NT2/D1 (cell line): ENCODE measurements at regions not wholly inside any gene's neighbourhood (a gene's known extent, or its start where the extent isn't known, plus 50 kb on each side); places are given as distances from the start of the nearest gene placed in this dataset.

ENCODE experiments used
- DNase-seq: peaks from one replicate; pipeline ENCODE4 v3.0.0-alpha.2; 2011; ENCODE audit warnings: low read depth, low spot score
- H3K27me3 ChIP-seq: 2 replicates; pipeline ENCODE4 v1.6.0; 2011; ENCODE audit warnings: mild to moderate bottlenecking; ENCODE audit not compliant: insufficient read length, insufficient read depth
- H3K36me3 ChIP-seq: 2 replicates; pipeline ENCODE4 v1.6.1; 2011; ENCODE audit warnings: mild to moderate bottlenecking, low read length, mixed read lengths; ENCODE audit not compliant: insufficient read depth, insufficient read length
- H3K4me1 ChIP-seq: 2 replicates; pipeline ENCODE4 v1.5.1; 2011; ENCODE audit not compliant: insufficient read depth, insufficient read length
- H3K4me3 ChIP-seq: 2 replicates; pipeline ENCODE4 v1.5.1; 2011; ENCODE audit warnings: low read depth; ENCODE audit not compliant: insufficient read length
- H3K9ac ChIP-seq: 2 replicates; pipeline ENCODE4 v1.6.0; 2011; ENCODE audit warnings: low read depth; ENCODE audit not compliant: insufficient read length
- H3K9me3 ChIP-seq: 2 replicates; pipeline ENCODE4 v1.5.1; 2011; ENCODE audit warnings: mild to moderate bottlenecking, low read length; ENCODE audit not compliant: insufficient read depth
- SUZ12 ChIP-seq: IDR thresholded peaks from 2 replicates; pipeline ENCODE4 v1.6.1; 2011; ENCODE audit not compliant: insufficient read length, insufficient read depth; ENCODE audit errors: extremely low read depth
- YY1 ChIP-seq: IDR thresholded peaks from 2 replicates; pipeline ENCODE4 v1.6.1; 2011; ENCODE audit not compliant: insufficient read length, insufficient read depth
- ZNF274 ChIP-seq: IDR thresholded peaks from 2 replicates; pipeline ENCODE4 v1.6.1; 2011; ENCODE audit warnings: mild to moderate bottlenecking, low read depth, low read length

DNA sequence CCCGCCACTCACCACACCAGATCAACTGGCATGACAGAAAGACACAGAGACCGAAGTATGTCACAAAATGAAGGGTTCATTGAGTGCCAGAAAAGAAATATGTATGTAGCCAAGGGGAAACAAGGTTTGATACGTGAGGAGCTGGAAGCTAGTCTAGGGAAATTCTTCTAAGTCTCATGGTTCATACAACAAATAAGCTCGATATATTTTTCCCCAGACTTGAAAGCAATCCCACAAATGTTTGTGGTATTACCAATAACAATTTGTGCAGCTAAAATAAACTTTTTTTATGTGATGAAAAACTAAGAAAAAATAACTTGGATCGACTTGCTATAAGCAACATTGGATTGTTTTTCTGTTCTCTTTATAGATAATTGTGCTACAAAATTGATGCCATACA lies 777.0 kb downstream of the TSN start:
- no peaks in the 10 kb centered on the region for H3K9me3 ChIP-seq
- no peak overlapping the region for H3K4me3 ChIP-seq
- TF ChIP-seq ZNF274: no peak
- no peak for TF ChIP-seq SUZ12
- no peak for TF ChIP-seq YY1
- H3K36me3 ChIP-seq: no peaks in the 10 kb centered on the region
- DNase-seq: no peak
- H3K4me1 ChIP-seq: no peaks in the 10 kb centered on the region
- no peaks in the 10 kb centered on the region for H3K27me3 ChIP-seq
- H3K9ac ChIP-seq: no peak overlapping the region

DNA sequence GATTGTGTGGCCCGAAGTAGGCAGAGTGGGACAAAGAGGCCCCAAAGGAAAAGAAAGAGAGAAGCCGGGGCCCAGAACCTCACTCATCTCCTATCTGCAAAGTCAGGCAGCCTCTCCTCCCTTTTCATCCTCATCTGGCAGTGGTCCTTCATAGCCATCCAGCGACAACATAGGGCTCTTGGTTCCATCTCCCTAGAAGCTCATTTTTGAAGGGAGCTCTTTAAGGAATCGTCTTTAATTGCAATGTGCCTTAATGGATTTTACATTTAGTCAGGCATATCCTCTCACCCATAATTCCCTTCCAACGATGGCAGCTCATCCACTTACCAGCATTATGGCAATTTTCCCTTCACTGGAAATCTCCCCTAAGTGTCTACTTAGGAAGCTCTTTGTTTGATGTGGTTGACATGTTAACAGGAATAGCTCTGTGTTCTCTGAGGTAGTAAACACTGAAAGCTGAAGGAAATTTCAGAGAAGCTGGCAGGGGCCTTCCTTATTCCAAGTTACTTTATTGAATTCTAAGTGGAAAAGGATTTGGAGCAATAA lies 780.6 kb downstream of the TSN start:
- H3K4me3 ChIP-seq: no peak overlapping the region
- no peak overlapping the region for H3K9ac ChIP-seq
- TF ChIP-seq YY1 (no peak), SUZ12 (no peak), ZNF274 (no peak)
- no peaks in the 10 kb centered on the region for H3K9me3 ChIP-seq
- no peak for DNase-seq
- H3K27me3 ChIP-seq: no peaks in the 10 kb centered on the region
- no peaks in the 10 kb centered on the region for H3K36me3 ChIP-seq
- no peaks in the 10 kb centered on the region for H3K4me1 ChIP-seq

DNA sequence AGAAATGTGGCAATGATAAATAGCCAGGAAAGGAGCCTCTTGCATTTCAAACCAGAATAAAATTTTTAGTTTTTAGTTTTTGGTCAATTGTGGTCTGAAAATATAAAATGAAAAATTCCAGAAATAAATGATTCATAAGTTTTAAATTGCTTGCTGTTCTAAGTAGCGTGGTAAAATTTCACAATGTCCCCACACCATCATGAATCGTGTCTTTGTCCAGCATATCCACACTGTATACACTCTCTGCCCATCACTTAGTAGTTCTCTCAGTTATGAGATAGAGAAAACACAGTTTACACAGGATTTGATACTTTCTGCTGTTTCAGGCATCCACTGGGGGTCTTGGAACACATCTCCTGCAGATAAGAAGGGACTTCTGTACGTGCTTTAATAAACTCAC lies 783.9 kb downstream of the TSN start:
- Histone ChIP-seq H3K36me3 (no peaks in the 10 kb centered on the region), H3K27me3 (no peaks in the 10 kb centered on the region), H3K4me1 (no peaks in the 10 kb centered on the region), H3K9me3 (no peaks in the 10 kb centered on the region), H3K4me3 (no peak overlapping the region), H3K9ac (no peak overlapping the region)
- no peak for DNase-seq
- TF ChIP-seq SUZ12 (no peak), ZNF274 (no peak), YY1 (no peak)

DNA sequence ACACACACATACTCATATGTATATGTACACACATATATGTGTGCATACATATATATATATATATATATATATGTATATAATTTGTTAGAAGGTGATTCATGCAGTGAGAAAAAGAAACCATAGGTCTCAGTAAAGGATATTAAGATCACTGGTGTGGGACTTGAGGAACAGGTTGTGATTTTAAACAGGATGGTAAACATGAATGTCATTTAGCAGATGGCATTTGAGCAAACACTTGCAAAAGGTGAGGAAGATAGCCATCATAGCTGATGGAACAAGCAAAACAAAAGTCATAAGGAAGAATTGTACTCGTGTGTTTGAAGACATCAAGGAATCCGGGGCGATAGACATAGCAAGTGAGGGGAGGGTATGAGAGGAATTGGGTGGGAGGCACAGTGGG lies 784.5 kb downstream of the TSN start:
- Histone ChIP-seq H3K27me3 (no peaks in the 10 kb centered on the region), H3K9me3 (no peaks in the 10 kb centered on the region), H3K4me1 (no peaks in the 10 kb centered on the region), H3K9ac (no peak overlapping the region), H3K36me3 (no peaks in the 10 kb centered on the region), H3K4me3 (no peak overlapping the region)
- no peak for DNase-seq
- TF ChIP-seq ZNF274 (no peak), SUZ12 (no peak), YY1 (no peak)

DNA sequence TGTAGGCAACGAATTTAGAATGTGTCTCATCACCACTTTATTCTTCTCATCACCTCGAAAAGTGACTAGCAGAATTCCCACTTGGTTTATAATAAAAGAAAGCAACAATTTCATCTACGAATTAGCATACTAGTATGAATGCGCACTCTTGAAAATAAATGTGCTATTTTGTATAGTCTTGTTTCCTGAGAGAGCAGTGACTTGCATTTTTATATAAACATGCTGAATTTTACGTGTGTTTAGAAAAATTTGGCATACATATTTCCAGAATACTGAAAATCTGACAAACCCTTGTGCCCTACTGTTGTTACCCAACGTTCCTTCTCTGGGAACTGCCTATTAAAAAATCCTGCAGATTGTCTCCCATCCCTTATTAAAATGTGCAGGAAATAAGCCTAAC lies 786.8 kb downstream of the TSN start:
- H3K4me1 ChIP-seq: no peaks in the 10 kb centered on the region
- DNase-seq: no peak

DNA sequence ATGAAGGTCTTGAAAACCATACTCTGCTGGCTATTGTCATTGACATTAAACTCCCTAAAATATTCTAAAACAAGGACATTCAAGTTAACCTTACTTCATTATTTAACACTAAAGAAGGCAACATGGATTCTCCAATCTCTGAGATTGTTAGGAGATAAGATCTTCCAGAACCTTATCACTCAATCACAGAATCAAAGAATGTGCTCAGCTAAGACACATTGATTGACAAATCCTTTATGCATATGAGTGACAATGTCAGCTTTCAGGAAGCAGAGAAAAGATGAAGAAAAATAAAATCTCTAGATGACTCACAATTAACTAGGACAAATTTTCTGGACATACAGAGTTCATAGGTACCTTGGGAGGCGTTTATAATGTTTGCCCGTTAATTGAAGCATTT lies 787.2 kb downstream of the TSN start:
- H3K9me3 ChIP-seq: no peaks in the 10 kb centered on the region
- H3K36me3 ChIP-seq: no peaks in the 10 kb centered on the region
- no peaks in the 10 kb centered on the region for H3K27me3 ChIP-seq
- DNase-seq: no peak
- no peaks in the 10 kb centered on the region for H3K4me1 ChIP-seq
- no peak overlapping the region for H3K9ac ChIP-seq
- TF ChIP-seq YY1: no peak
- no peak for TF ChIP-seq SUZ12
- TF ChIP-seq ZNF274: no peak
- no peak overlapping the region for H3K4me3 ChIP-seq

More for the DNA sequence above, 786.8 kb downstream of the TSN start:
- no peaks in the 10 kb centered on the region for H3K36me3 ChIP-seq
- H3K9me3 ChIP-seq: no peaks in the 10 kb centered on the region
- no peak overlapping the region for H3K9ac ChIP-seq
- no peak overlapping the region for H3K4me3 ChIP-seq
- H3K27me3 ChIP-seq: no peaks in the 10 kb centered on the region
- no peak for TF ChIP-seq SUZ12
- no peak for TF ChIP-seq ZNF274
- TF ChIP-seq YY1: no peak

DNA sequence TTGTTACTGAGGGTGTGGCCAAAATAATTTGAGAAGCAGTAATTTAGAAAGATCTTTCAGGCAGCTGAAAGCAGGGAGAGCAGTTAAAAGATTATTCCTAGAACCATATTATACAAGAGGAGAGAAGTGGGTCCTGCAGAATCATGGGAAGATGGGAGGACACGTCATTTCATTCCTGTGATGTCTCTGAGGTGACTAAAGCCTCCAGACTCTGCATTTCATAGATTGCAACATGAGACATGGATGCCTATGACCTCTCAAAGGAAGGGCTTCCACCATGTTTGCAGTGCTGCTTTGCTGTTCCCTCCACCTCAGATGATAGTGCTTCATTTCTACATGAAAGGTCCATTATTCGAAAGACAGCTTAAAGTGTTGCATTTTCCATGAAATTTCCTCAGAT lies 788.4 kb downstream of the TSN start:
- H3K36me3 ChIP-seq: no peaks in the 10 kb centered on the region
- no peaks in the 10 kb centered on the region for H3K4me1 ChIP-seq
- H3K9ac ChIP-seq: no peak overlapping the region
- DNase-seq: no peak
- H3K9me3 ChIP-seq: no peaks in the 10 kb centered on the region
- no peaks in the 10 kb centered on the region for H3K27me3 ChIP-seq
- H3K4me3 ChIP-seq: no peak overlapping the region
- TF ChIP-seq ZNF274: no peak

DNA sequence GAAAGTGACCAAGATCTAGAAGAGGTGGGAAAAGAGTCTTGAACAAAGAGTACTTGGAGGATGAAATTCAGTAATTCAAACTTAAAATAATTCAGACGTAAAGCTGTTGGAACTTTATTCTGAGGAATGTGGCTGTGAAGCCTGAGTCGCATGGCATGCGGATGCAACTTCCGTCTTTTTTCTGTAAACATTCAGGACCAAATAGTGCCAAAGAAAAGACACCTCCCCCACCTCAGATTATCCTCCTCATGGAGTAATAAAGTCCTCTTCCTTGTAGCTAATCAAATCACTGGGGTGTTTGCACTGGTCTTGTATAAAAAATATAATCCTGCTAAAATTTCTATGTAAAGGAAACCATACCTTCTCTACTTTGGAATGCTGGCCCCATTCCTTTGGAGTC lies 790.4 kb downstream of the TSN start:
- Histone ChIP-seq H3K4me1 (no peaks in the 10 kb centered on the region), H3K9me3 (peaks cover 14% of the 10 kb centered on the region), H3K4me3 (no peak overlapping the region), H3K27me3 (no peaks in the 10 kb centered on the region), H3K36me3 (no peaks in the 10 kb centered on the region), H3K9ac (no peak overlapping the region)
- TF ChIP-seq ZNF274 (no peak), SUZ12 (no peak), YY1 (no peak)
- no peak for DNase-seq
